HepG2 (cell line): ENCODE measurements at regions not wholly inside any gene's neighbourhood (a gene's known extent, or its start where the extent isn't known, plus 50 kb on each side); places are given as distances from the start of the nearest gene placed in this dataset.

Source experiments
- ATAC-seq: fragments of 200-7000 bp; cut with Tn5 transposase; 3 replicates; pipeline ENCODE4 v1.9.1; 2020; ENCODE audit warnings: mild to moderate bottlenecking, moderate library complexity
- BruUV-seq: library from RNA; stranded (reverse); fragments of 400-500 nt; replicated peaks from 2 replicates; lab custom pipeline; 2021; lab: Mats Ljungman, UMichigan
- CTCF ChIA-PET: fragments of 300-600 bp; formaldehyde crosslinking; extraction: SDS; loops from one replicate; lab custom pipeline; 2021; ENCODE audit warnings: low total read pairs, inconsistent platforms, low intra/inter-chr PET ratio; lab: Yijun Ruan, JAX
- POLR2A ChIA-PET: fragments of 350-600 bp; sonication (Branson Sonifier 250); formaldehyde crosslinking; loops from one replicate; lab custom pipeline; 2020; ENCODE audit warnings: antibody characterized with exemption, inconsistent platforms; lab: Yijun Ruan, JAX
- DNase-seq: peaks from one replicate; pipeline ENCODE4 v3.0.0-alpha.2; 2015; ENCODE audit warnings: low spot score
- FAIRE-seq: peaks from 3 replicates; lab custom pipeline; 2011; peaks lifted over from hg19 to GRCh38; lab: Jason Lieb, UNC
- H2AFZ ChIP-seq: one replicate; pipeline ENCODE4 v1.6.1; 2011; ENCODE audit warnings: low read length, inconsistent platforms
- H3K27ac ChIP-seq: fragments of 300-600 bp; 3 replicates; pipeline ENCODE4 v1.8.0; 2011; ENCODE audit warnings: mixed run types, mild to moderate bottlenecking, mixed read lengths, low read length, inconsistent platforms; ENCODE audit not compliant: insufficient read depth; ENCODE audit errors: extremely low read length
- H3K27me3 ChIP-seq, 2 experiments: fragments of 200-600 bp in 1 of 2; 2 replicates in 1 of 2; 3 replicates in 1 of 2; pipeline versions ENCODE4 v1.6.0 to v1.8.0; 2011; ENCODE audit warnings: low read length in 2 of 2, mild to moderate bottlenecking in 2 of 2, moderate library complexity in 2 of 2, inconsistent platforms in 1 of 2; ENCODE audit not compliant: insufficient read depth in 2 of 2, control insufficient read depth in 1 of 2
- H3K36me3 ChIP-seq, 2 experiments: fragments of 200-600 bp in 1 of 2; replicated peaks in 1 of 2; 2 replicates in 1 of 2; 3 replicates in 1 of 2; pipeline versions ENCODE4 v1.5.1 to v1.8.0; 2011; ENCODE audit warnings: low read length in 2 of 2, inconsistent platforms in 1 of 2; ENCODE audit not compliant: insufficient read depth in 2 of 2, control insufficient read depth in 1 of 2
- H3K4me1 ChIP-seq: 2 replicates; pipeline ENCODE4 v1.5.1; 2012; ENCODE audit warnings: low read length, inconsistent platforms; ENCODE audit not compliant: insufficient read depth
- H3K4me2 ChIP-seq: 2 replicates; pipeline ENCODE4 v1.6.0; 2011; ENCODE audit warnings: low read depth, low read length, inconsistent platforms
- H3K4me3 ChIP-seq, 3 experiments: fragments of 200-600 bp in 1 of 3; sonication (generic), shearing (Covaris generic) in 1 of 3; replicated peaks in 1 of 3; 2 replicates each; pipeline ENCODE4 v1.5.1; 2011 to 2016; ENCODE audit warnings: low read length in 3 of 3, inconsistent platforms in 2 of 3, low read depth in 2 of 3, mild to moderate bottlenecking in 2 of 3, control low read depth in 1 of 3, mixed read lengths in 1 of 3; ENCODE audit not compliant: insufficient read depth in 1 of 3
- H3K79me2 ChIP-seq: one replicate; pipeline ENCODE4 v1.6.1; 2011; ENCODE audit warnings: low read length, inconsistent platforms; ENCODE audit not compliant: insufficient read depth
- H3K9ac ChIP-seq: 2 replicates; pipeline ENCODE4 v1.6.0; 2011; ENCODE audit warnings: mild to moderate bottlenecking, low read depth, low read length, inconsistent platforms; ENCODE audit not compliant: insufficient read depth
- H3K9me3 ChIP-seq: 2 replicates; pipeline ENCODE4 v1.5.1; 2012; ENCODE audit warnings: mild to moderate bottlenecking, low read length
- H4K20me1 ChIP-seq: 2 replicates; pipeline ENCODE4 v1.6.0; 2011; ENCODE audit warnings: inconsistent platforms, mild to moderate bottlenecking, low read length, moderate library complexity; ENCODE audit not compliant: insufficient read depth
- ATM ChIP-seq: fragments of 450-650 bp; IDR thresholded peaks from 2 replicates; pipeline ENCODE4 v1.7.1; 2017; ENCODE audit warnings: mild to moderate bottlenecking, borderline replicate concordance
- BRCA1 ChIP-seq: sonication (generic); formaldehyde crosslinking; IDR thresholded peaks from 2 replicates; pipeline ENCODE4 v1.4.0; 2020; ENCODE audit warnings: missing genetic modification reagents
- HNF4A ChIP-seq: sonication (generic); formaldehyde crosslinking; IDR thresholded peaks from 2 replicates; pipeline ENCODE4 v1.4.0; 2020; ENCODE audit warnings: missing genetic modification reagents
- MED13 ChIP-seq: sonication (generic); formaldehyde crosslinking; IDR thresholded peaks from 2 replicates; pipeline ENCODE4 v1.5.0; 2020; ENCODE audit warnings: missing genetic modification reagents
- MTA1 ChIP-seq: sonication (generic); formaldehyde crosslinking; IDR thresholded peaks from 2 replicates; pipeline ENCODE4 v1.4.0; 2020; ENCODE audit warnings: missing genetic modification reagents, mild to moderate bottlenecking, borderline replicate concordance
- NONO ChIP-seq, 2 experiments: fragments of 450-650 bp in 1 of 2; sonication (generic) in 1 of 2; formaldehyde crosslinking in 1 of 2; IDR thresholded peaks in 1 of 2; conservative IDR thresholded peaks in 1 of 2; 2 replicates each; pipeline versions ENCODE4 v1.6.1 to v1.8.0; 2017 to 2022; ENCODE audit warnings: mild to moderate bottlenecking in 1 of 2, missing genetic modification reagents in 1 of 2, moderate library complexity in 1 of 2
- RBAK ChIP-seq: sonication (generic); formaldehyde crosslinking; IDR thresholded peaks from 2 replicates; pipeline ENCODE4 v1.5.1; 2020; ENCODE audit warnings: mild to moderate bottlenecking, missing genetic modification reagents
- TAF1 ChIP-seq: sonication (generic); formaldehyde crosslinking; IDR thresholded peaks from 2 replicates; pipeline ENCODE4 v1.4.0; 2020; ENCODE audit warnings: missing genetic modification reagents
- ZNF224 ChIP-seq: sonication (generic); formaldehyde crosslinking; IDR thresholded peaks from 2 replicates; pipeline ENCODE4 v1.5.0; 2020; ENCODE audit warnings: mild to moderate bottlenecking, missing genetic modification reagents
- ZNF225 ChIP-seq: sonication (generic); formaldehyde crosslinking; IDR thresholded peaks from 2 replicates; pipeline ENCODE4 v1.4.0; 2020; ENCODE audit warnings: mild to moderate bottlenecking, missing genetic modification reagents
- ZNF263 ChIP-seq: sonication (generic); formaldehyde crosslinking; IDR thresholded peaks from 2 replicates; pipeline ENCODE4 v1.4.0; 2020; ENCODE audit warnings: missing genetic modification reagents
- ZNF33A ChIP-seq: sonication (generic); formaldehyde crosslinking; IDR thresholded peaks from 2 replicates; pipeline ENCODE4 v1.5.1; 2020; ENCODE audit warnings: missing genetic modification reagents, mild to moderate bottlenecking, moderate library complexity, borderline replicate concordance
- ZNF83 ChIP-seq: sonication (generic); formaldehyde crosslinking; IDR thresholded peaks from 2 replicates; pipeline ENCODE4 v1.4.0; 2020; ENCODE audit warnings: missing genetic modification reagents, mild to moderate bottlenecking, borderline replicate concordance
- ZSCAN20 ChIP-seq: sonication (generic); formaldehyde crosslinking; IDR thresholded peaks from 2 replicates; pipeline ENCODE4 v1.4.0; 2020; ENCODE audit warnings: missing genetic modification reagents, mild to moderate bottlenecking, borderline replicate concordance
- ZSCAN29 ChIP-seq: sonication (generic); formaldehyde crosslinking; conservative IDR thresholded peaks from 2 replicates; pipeline ENCODE4 v1.4.0; 2020; ENCODE audit warnings: mild to moderate bottlenecking, missing genetic modification reagents
- WGBS: methylation state at CpG from one replicate; pipeline ENCODE4 v1.1.6; 2017; ENCODE audit warnings: low lambda C conversion rate; 5-methylcytosine and 5-hydroxymethylcytosine counted together
- in situ Hi-C: cut with HindIII; loops from 2 replicates; pipeline ENCODE4 v1.10.0; 2017; ENCODE audit warnings: low pct_unique_long_range_greater_than_20kb; ENCODE audit not compliant: extremely low pct_ligation_motif_present
- intact Hi-C: fragments of 100-400 bp; cut with micrococcal nuclease; formaldehyde crosslinking; loops from one replicate; pipeline ENCODE4 v1.10.0; 2022; ENCODE audit not compliant: unreplicated experiment
- TF ChIP-seq, protein P1 (sequence below): conservative IDR thresholded peaks from 2 replicates; pipeline ENCODE4 v1.6.1; 2018; ENCODE audit warnings: missing genetic modification reagents
- TF ChIP-seq, protein P2 (sequence below): IDR thresholded peaks from 2 replicates; pipeline ENCODE4 v1.6.1; 2016; ENCODE audit warnings: low read depth, borderline replicate concordance
- TF ChIP-seq, protein P3 (sequence below): sonication (generic); formaldehyde crosslinking; IDR thresholded peaks from 2 replicates; pipeline ENCODE4 v1.4.0; 2020; ENCODE audit warnings: missing genetic modification reagents, borderline replicate concordance

GRCh38 chr4:17332478-17332877 lies 179.4 kb downstream of the QDPR start (continued):
- TF ChIP-seq ZNF225 = no peak
- TF ChIP-seq NONO (IDR thresholded peaks at IDR 0.05) = no peak
- no peak for TF ChIP-seq NONO (CRISPR knock-in tag; conservative IDR thresholded peaks at IDR 0.05)
- no peak for TF ChIP-seq HNF4A
- TF ChIP-seq ZNF263 = no peak
- TF ChIP-seq MED13 = no peak

DNA sequence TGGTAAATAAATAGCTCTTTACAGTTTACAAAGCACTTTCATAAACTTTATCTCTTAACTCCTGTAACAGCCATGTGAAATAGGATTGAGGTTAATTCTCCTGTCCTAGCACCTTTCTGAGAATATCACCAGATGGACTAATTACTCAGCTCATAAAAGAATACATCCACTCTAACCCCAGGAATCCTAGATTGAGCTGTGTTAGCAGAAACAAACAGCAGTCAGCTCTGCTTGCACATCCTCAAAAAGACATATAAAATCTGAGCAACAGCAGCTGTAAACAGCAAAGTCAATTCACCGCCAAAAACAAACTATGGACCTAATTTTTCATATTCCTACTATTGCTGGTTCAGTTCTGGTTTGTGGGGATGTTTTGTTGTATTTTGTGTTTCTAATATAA lies 182.8 kb downstream of the QDPR start:
- BruUV-seq = no TSS peak
- Histone ChIP-seq H3K4me2 (no peak overlapping the region), H3K79me2 (no peaks in the 10 kb centered on the region), H2AFZ (no peak overlapping the region), H3K9ac (no peak overlapping the region), H4K20me1 (no peaks in the 10 kb centered on the region), H3K36me3 (no peaks in the 10 kb centered on the region), H3K4me3 (no peak overlapping the region), H3K27ac (no peak overlapping the region), H3K9me3 (no peaks in the 10 kb centered on the region), H3K4me1 (no peaks in the 10 kb centered on the region), H3K27me3 (peaks cover 2 to 11% of the 10 kb centered on the region in 2 experiments; a peak in 4 of 5 replicates)
- in situ Hi-C loops = loop anchor here (5.0 to 25.0 kb wide), 3 partner anchors 414 to 1042 kb away; no protein-coding TSS in a partner anchor
- WGBS = 52% methylated on average over 1 of the region's 1 CpG
- ChIA-PET CTCF (no interaction called here), POLR2A (no interaction called here)
- no peak for FAIRE-seq
- no peak for ATAC-seq
- DNase-seq = no peak
- intact Hi-C loops = no loop called here
- no peak for TF ChIP-seq ZSCAN29 (CRISPR knock-in tag)
- TF ChIP-seq TAF1 (CRISPR knock-in tag) = no peak
- no peak for TF ChIP-seq MTA1 (CRISPR knock-in tag)
- no peak for TF ChIP-seq RBAK
- TF ChIP-seq, protein P1, sequence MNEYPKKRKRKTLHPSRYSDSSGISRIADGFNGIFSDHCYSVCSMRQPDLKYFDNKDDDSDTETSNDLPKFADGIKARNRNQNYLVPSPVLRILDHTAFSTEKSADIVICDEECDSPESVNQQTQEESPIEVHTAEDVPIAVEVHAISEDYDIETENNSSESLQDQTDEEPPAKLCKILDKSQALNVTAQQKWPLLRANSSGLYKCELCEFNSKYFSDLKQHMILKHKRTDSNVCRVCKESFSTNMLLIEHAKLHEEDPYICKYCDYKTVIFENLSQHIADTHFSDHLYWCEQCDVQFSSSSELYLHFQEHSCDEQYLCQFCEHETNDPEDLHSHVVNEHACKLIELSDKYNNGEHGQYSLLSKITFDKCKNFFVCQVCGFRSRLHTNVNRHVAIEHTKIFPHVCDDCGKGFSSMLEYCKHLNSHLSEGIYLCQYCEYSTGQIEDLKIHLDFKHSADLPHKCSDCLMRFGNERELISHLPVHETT = no peak
- TF ChIP-seq ZNF224 (CRISPR knock-in tag) = no peak
- TF ChIP-seq ZSCAN20 (CRISPR knock-in tag) = no peak
- no peak for TF ChIP-seq ZNF33A
- no peak for TF ChIP-seq ZNF83 (CRISPR knock-in tag)
- no peak for TF ChIP-seq BRCA1 (CRISPR knock-in tag)
- TF ChIP-seq ATM = no peak
- TF ChIP-seq, protein P2, sequence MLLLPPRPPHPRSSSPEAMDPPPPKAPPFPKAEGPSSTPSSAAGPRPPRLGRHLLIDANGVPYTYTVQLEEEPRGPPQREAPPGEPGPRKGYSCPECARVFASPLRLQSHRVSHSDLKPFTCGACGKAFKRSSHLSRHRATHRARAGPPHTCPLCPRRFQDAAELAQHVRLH (CRISPR knock-in tag) = no peak
- TF ChIP-seq, protein P3, sequence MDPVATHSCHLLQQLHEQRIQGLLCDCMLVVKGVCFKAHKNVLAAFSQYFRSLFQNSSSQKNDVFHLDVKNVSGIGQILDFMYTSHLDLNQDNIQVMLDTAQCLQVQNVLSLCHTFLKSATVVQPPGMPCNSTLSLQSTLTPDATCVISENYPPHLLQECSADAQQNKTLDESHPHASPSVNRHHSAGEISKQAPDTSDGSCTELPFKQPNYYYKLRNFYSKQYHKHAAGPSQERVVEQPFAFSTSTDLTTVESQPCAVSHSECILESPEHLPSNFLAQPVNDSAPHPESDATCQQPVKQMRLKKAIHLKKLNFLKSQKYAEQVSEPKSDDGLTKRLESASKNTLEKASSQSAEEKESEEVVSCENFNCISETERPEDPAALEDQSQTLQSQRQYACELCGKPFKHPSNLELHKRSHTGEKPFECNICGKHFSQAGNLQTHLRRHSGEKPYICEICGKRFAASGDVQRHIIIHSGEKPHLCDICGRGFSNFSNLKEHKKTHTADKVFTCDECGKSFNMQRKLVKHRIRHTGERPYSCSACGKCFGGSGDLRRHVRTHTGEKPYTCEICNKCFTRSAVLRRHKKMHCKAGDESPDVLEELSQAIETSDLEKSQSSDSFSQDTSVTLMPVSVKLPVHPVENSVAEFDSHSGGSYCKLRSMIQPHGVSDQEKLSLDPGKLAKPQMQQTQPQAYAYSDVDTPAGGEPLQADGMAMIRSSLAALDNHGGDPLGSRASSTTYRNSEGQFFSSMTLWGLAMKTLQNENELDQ (CRISPR knock-in tag) = no peak
